ENCODE measurements at regions not wholly inside any gene's neighbourhood (a gene's known extent, or its start where the extent isn't known, plus 50 kb on each side); places are given as distances from the start of the nearest gene placed in this dataset.

DNA sequence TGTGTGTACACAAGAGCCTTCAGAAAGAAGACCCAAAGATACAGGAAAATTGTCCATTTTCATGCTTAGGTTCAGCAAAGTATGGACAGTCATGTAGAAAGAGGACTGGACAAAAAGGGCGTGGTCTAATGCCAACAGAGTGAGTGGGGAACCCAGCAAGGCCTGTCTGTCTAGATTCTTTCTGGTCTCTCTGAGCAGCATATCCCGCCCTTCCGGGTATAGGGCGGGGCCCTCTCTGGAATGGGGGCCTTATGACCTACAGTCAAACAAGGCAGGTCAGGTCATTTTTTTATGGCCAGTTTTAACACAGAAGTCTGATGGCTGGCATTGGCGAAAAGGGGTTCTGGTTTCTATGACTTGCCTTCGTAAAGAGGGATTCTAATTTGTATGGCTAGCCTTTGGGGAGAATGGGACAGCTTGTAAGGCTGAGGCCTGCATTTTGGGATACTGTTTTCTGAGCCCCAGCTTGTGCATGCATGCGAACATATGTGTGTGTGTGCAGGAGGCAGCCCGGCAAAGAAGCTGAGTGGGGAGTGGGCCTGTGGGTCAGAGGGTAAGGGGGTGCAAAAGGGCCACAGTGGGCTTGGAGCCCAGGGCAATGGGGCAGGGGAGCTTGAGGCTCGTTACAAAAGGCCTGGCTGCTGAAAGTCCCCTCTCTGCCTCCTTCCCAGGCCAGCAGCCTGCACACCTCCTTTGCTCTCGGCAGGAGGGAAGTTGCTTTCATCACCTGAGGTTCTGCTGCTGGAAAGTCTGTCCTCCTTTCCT is 130.5 kb upstream of the B3GAT1 start:
- peaks cover 8% of the 10 kb centered on the region for H3K9me3 Mint-ChIP-seq
- TF ChIP-seq TCF7 (CRISPR knock-in tag; IDR thresholded peaks at IDR 0.05; ENCODE audit: low read depth) (no peak), PRDM15 (CRISPR knock-in tag; IDR thresholded peaks at IDR 0.05) (no peak)
- ATAC-seq (no peak), DNase-seq (ENCODE audit: low spot score) (no peak)
- POLR2A ChIA-PET, result no interaction called here
- H3K4me1 Mint-ChIP-seq, result peaks cover 24% of the 10 kb centered on the region
- no peaks in the 10 kb centered on the region for H3K27me3 Mint-ChIP-seq (ENCODE audit: low read depth)
- H3K4me3 Mint-ChIP-seq, result no peak overlapping the region
- no peak overlapping the region for H3K27ac Mint-ChIP-seq
- H3K36me3 Mint-ChIP-seq, result peaks cover 4% of the 10 kb centered on the region; the same call in 1 of the 2 replicates
- CTCF ChIA-PET, result interaction anchor here (1.1 to 1.6 kb wide), 2 partner anchors 18 to 150 kb away, joined by 3 to 6 read pairs; no protein-coding TSS in a partner anchor

GRCh38 chr11:134541951-134542350 is 129.9 kb upstream of the B3GAT1 start:
- Mint-ChIP-seq H3K4me1 (peaks cover 24% of the 10 kb centered on the region), H3K36me3 (peaks cover 4% of the 10 kb centered on the region; the same call in 1 of the 2 replicates), H3K27ac (no peak overlapping the region), H3K9me3 (peaks cover 8% of the 10 kb centered on the region), H3K4me3 (no peak overlapping the region), H3K27me3 (ENCODE audit: low read depth) (no peaks in the 10 kb centered on the region)
- ChIA-PET CTCF (no interaction called here), POLR2A (interaction anchor here (1.2 kb wide), 1 partner anchor 20 kb away, joined by 3 read pairs; no protein-coding TSS in a partner anchor)
- TF ChIP-seq ZNF416 (CRISPR knock-in tag; IDR thresholded peaks at IDR 0.05) (no peak), ZNF423 (CRISPR knock-in tag; IDR thresholded peaks at IDR 0.05) (no peak), E2F5 (CRISPR knock-in tag; IDR thresholded peaks at IDR 0.05) (no peak), EMX1 (CRISPR knock-in tag; IDR thresholded peaks at IDR 0.05) (no peak), CREM (CRISPR knock-in tag; IDR thresholded peaks at IDR 0.05) (no peak), JUN (CRISPR knock-in tag; IDR thresholded peaks at IDR 0.05) (no peak), IRF2 (CRISPR knock-in tag; IDR thresholded peaks at IDR 0.05; ENCODE audit: borderline replicate concordance, low read depth) (no peak), TCF7 (CRISPR knock-in tag; IDR thresholded peaks at IDR 0.05; ENCODE audit: low read depth) (no peak), MXD4 (CRISPR knock-in tag; IDR thresholded peaks at IDR 0.05; ENCODE audit: borderline replicate concordance) (no peak), HMGXB4 (CRISPR knock-in tag; IDR thresholded peaks at IDR 0.05) (no peak), ZNF532 (CRISPR knock-in tag; IDR thresholded peaks at IDR 0.05; ENCODE audit: borderline replicate concordance) (no peak), KAT7 (CRISPR knock-in tag; IDR thresholded peaks at IDR 0.05; ENCODE audit: borderline replicate concordance) (no peak), RELA (CRISPR knock-in tag; IDR thresholded peaks at IDR 0.05; ENCODE audit: borderline replicate concordance) (no peak)
- ATAC-seq (no peak), DNase-seq (ENCODE audit: low spot score) (no peak)

Measured in WTC11 (cell line).